ENCODE measurements at regions not wholly inside any gene's neighbourhood (a gene's known extent, or its start where the extent isn't known, plus 50 kb on each side); places are given as distances from the start of the nearest gene placed in this dataset.

- Mint-ChIP-seq H3K4me3 (no peak overlapping the region), H3K27ac (no peak overlapping the region), H3K9me3 (peaks cover 7% of the 10 kb centered on the region), H3K27me3 (ENCODE audit: low read depth) (peaks cover 3% of the 10 kb centered on the region; the same call in 1 of the 2 replicates), H3K4me1 (no peaks in the 10 kb centered on the region), H3K36me3 (no peaks in the 10 kb centered on the region)
- no peak for TF ChIP-seq USF2 (CRISPR knock-in tag; IDR thresholded peaks at IDR 0.05)
- TF ChIP-seq NFATC4 (CRISPR knock-in tag; IDR thresholded peaks at IDR 0.05): no peak
- TF ChIP-seq JUN (CRISPR knock-in tag; IDR thresholded peaks at IDR 0.05): no peak
- no peak for TF ChIP-seq CTCF (IDR thresholded peaks at IDR 0.05)
- TF ChIP-seq MXD4 (CRISPR knock-in tag; IDR thresholded peaks at IDR 0.05; ENCODE audit: borderline replicate concordance): no peak
- no peak for TF ChIP-seq CBFB (CRISPR knock-in tag; IDR thresholded peaks at IDR 0.05; ENCODE audit: low read depth)
- no peak for TF ChIP-seq TEAD1 (CRISPR knock-in tag; IDR thresholded peaks at IDR 0.05)
- TF ChIP-seq ESRRA (CRISPR knock-in tag; IDR thresholded peaks at IDR 0.05; ENCODE audit: borderline replicate concordance): no peak
- TF ChIP-seq CREB1 (CRISPR knock-in tag; IDR thresholded peaks at IDR 0.05): no peak
- DNase-seq (ENCODE audit: low spot score): no peak
- no peak for ATAC-seq
- ChIA-PET POLR2A (no interaction called here), CTCF (no interaction called here)
Observed at GRCh38 chr12:19897900-19898408, 458.7 kb downstream of the AEBP2 start.

DNA sequence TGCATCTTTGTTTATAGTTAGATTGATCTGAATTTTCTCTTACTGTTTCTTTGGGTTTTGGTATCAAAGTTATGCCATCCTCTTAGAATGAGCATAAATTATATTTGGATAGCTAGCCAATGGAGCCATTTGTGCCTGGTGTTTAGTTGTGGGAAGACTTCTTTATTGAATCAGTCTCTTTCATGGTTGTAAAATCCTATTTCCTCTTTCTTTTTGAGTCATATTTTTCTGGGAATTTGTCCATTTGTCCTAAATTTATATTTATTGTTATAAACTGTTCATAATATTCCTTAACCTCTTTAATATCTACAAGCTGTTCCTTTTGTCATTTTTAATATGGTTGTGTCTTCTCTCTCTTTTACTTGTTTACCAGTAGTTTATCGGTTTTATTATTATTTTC lies 462.5 kb downstream of the AEBP2 start:
- DNase-seq (ENCODE audit: low spot score) (no peak), ATAC-seq (no peak)
- Mint-ChIP-seq H3K27ac (no peak overlapping the region), H3K4me1 (peaks cover 6% of the 10 kb centered on the region), H3K4me3 (no peak overlapping the region), H3K9me3 (peaks cover 7% of the 10 kb centered on the region), H3K27me3 (ENCODE audit: low read depth) (peaks cover 1% of the 10 kb centered on the region; the same call in 1 of the 2 replicates), H3K36me3 (no peaks in the 10 kb centered on the region)
- ChIA-PET POLR2A (no interaction called here), CTCF (no interaction called here)
- TF ChIP-seq ARID4B (CRISPR knock-in tag; IDR thresholded peaks at IDR 0.05; ENCODE audit: borderline replicate concordance): no peak
- no peak for TF ChIP-seq OVOL2 (CRISPR knock-in tag; IDR thresholded peaks at IDR 0.05; ENCODE audit: borderline replicate concordance)
- TF ChIP-seq ETV6 (CRISPR knock-in tag; IDR thresholded peaks at IDR 0.05): no peak
- TF ChIP-seq, protein P1, sequence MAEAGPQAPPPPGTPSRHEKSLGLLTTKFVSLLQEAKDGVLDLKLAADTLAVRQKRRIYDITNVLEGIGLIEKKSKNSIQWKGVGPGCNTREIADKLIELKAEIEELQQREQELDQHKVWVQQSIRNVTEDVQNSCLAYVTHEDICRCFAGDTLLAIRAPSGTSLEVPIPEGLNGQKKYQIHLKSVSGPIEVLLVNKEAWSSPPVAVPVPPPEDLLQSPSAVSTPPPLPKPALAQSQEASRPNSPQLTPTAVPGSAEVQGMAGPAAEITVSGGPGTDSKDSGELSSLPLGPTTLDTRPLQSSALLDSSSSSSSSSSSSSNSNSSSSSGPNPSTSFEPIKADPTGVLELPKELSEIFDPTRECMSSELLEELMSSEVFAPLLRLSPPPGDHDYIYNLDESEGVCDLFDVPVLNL (CRISPR knock-in tag; IDR thresholded peaks at IDR 0.05; ENCODE audit: borderline replicate concordance, low read depth): no peak
- no peak for TF ChIP-seq ATF1 (CRISPR knock-in tag; IDR thresholded peaks at IDR 0.05)
- no peak for TF ChIP-seq GTF2I (CRISPR knock-in tag; conservative IDR thresholded peaks at IDR 0.05)
- no peak for TF ChIP-seq CREB1 (CRISPR knock-in tag; IDR thresholded peaks at IDR 0.05)
- TF ChIP-seq ZNF396 (CRISPR knock-in tag; IDR thresholded peaks at IDR 0.05; ENCODE audit: borderline replicate concordance): no peak
- no peak for TF ChIP-seq SOX15 (CRISPR knock-in tag; IDR thresholded peaks at IDR 0.05)
- TF ChIP-seq NFATC4 (CRISPR knock-in tag; IDR thresholded peaks at IDR 0.05): no peak
- no peak for TF ChIP-seq NFE2L1 (CRISPR knock-in tag; IDR thresholded peaks at IDR 0.05)
- TF ChIP-seq SMAD3 (CRISPR knock-in tag; IDR thresholded peaks at IDR 0.05; ENCODE audit: borderline replicate concordance): no peak
- TF ChIP-seq JAZF1 (CRISPR knock-in tag; IDR thresholded peaks at IDR 0.05): no peak
- no peak for TF ChIP-seq ZNF317 (CRISPR knock-in tag; IDR thresholded peaks at IDR 0.05; ENCODE audit: borderline replicate concordance, low read depth)
- TF ChIP-seq FOXJ3 (CRISPR knock-in tag; IDR thresholded peaks at IDR 0.05; ENCODE audit: borderline replicate concordance): no peak
- no peak for TF ChIP-seq KAT7 (CRISPR knock-in tag; IDR thresholded peaks at IDR 0.05; ENCODE audit: borderline replicate concordance)
- TF ChIP-seq TEAD1 (CRISPR knock-in tag; IDR thresholded peaks at IDR 0.05): no peak
- no peak for TF ChIP-seq RORB (CRISPR knock-in tag; IDR thresholded peaks at IDR 0.05)
- TF ChIP-seq, protein P2, sequence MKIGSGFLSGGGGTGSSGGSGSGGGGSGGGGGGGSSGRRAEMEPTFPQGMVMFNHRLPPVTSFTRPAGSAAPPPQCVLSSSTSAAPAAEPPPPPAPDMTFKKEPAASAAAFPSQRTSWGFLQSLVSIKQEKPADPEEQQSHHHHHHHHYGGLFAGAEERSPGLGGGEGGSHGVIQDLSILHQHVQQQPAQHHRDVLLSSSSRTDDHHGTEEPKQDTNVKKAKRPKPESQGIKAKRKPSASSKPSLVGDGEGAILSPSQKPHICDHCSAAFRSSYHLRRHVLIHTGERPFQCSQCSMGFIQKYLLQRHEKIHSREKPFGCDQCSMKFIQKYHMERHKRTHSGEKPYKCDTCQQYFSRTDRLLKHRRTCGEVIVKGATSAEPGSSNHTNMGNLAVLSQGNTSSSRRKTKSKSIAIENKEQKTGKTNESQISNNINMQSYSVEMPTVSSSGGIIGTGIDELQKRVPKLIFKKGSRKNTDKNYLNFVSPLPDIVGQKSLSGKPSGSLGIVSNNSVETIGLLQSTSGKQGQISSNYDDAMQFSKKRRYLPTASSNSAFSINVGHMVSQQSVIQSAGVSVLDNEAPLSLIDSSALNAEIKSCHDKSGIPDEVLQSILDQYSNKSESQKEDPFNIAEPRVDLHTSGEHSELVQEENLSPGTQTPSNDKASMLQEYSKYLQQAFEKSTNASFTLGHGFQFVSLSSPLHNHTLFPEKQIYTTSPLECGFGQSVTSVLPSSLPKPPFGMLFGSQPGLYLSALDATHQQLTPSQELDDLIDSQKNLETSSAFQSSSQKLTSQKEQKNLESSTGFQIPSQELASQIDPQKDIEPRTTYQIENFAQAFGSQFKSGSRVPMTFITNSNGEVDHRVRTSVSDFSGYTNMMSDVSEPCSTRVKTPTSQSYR (CRISPR knock-in tag; IDR thresholded peaks at IDR 0.05): no peak
